ENCODE measurements at regions not wholly inside any gene's neighbourhood (a gene's known extent, or its start where the extent isn't known, plus 50 kb on each side); places are given as distances from the start of the nearest gene placed in this dataset.
"Not testable (repeated sequence)": the region's sequence is repeated elsewhere in the genome, so short reads cannot be mapped to it uniquely, and the experiment has no call there.

DNA sequence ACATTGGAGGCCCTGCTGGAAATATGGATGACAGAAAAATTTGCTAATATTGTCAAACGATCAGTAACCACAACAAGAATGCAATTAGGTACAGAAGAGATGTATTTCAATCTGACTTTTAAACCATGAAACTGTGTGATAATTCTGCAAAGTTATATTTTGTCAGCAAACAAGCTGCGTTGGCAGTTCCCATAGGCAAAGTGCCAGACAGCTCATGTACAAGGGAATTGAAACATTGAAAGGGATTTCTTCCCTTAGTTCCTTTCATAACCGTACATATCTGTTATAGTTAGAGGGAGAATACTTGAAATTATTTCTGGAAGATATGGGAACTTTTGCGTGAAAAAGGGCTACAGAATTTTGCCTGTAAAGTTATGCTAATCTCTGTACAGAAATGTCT lies 419.4 kb upstream of the PTGER4 start:
- no peak overlapping the region for H3K27ac ChIP-seq (ENCODE audit: low read depth)
- DNase-seq (ENCODE audit: extremely low spot score), result no peak
- no peaks in the 10 kb centered on the region for H3K36me3 ChIP-seq (ENCODE audit: insufficient read depth)
- 32% methylated on average over 4 of the region's 4 CpGs for WGBS
- no peak overlapping the region for H3K4me3 ChIP-seq (ENCODE audit: low read depth, low read length)
- no peaks in the 10 kb centered on the region for H3K4me1 ChIP-seq (ENCODE audit: insufficient read depth)

DNA sequence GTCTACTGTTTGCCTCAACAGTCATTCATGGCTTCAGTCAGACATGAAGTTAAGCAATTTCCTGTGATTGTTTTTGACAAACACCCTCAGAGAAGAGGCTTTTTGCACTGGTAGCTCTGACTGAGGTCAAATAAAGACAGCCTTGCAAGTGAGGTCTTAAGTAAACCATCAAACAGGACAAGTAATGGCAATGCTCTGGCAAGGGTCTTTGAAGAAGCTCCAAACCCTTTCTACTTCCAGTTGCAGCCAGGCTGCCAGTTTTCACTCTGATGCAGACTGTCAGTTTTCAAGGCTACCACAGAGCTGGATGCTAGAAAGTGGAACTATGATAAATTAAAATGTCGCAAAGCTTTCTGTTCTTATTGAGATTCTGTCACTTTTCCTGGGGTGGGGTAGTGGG lies 421.5 kb upstream of the PTGER4 start:
- WGBS, result 79% methylated on average over 1 of the region's 1 CpG

GRCh38 chr5:40240671-40241070 lies 439.0 kb upstream of the PTGER4 start:
- no peaks in the 10 kb centered on the region for H3K36me3 ChIP-seq (ENCODE audit: insufficient read depth)
- no peak for DNase-seq (ENCODE audit: extremely low spot score)
- H3K4me1 ChIP-seq (ENCODE audit: insufficient read depth), result no peaks in the 10 kb centered on the region
- no peak overlapping the region for H3K4me3 ChIP-seq (ENCODE audit: low read depth, low read length)
- no peak overlapping the region for H3K27ac ChIP-seq (ENCODE audit: low read depth)

More for the DNA sequence above, 421.5 kb upstream of the PTGER4 start:
- DNase-seq (ENCODE audit: extremely low spot score), result no peak
- Histone ChIP-seq H3K36me3 (ENCODE audit: insufficient read depth) (no peaks in the 10 kb centered on the region), H3K4me1 (ENCODE audit: insufficient read depth) (no peaks in the 10 kb centered on the region), H3K4me3 (ENCODE audit: low read depth, low read length) (no peak overlapping the region), H3K27ac (ENCODE audit: low read depth) (no peak overlapping the region)

DNA sequence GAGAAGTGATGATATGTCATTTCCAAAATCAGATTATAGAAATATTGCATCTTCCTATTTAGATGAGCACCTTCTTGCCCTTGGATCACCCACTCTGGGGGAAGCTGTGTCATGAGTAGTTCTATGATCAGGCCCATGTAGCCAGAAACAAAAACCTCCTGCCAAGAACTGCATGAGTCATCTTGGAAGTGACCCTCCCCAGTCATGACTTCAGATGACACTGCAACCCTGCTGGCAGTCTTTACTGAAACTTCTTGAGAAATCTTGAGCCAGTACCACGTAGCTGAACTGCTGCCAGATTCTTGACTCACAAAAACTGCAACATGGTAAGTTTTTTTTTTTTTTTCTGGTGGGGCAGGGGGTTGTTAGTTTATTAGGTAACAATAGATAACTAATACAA lies 439.6 kb upstream of the PTGER4 start:
- DNase-seq (ENCODE audit: extremely low spot score), result no peak
- Histone ChIP-seq H3K36me3 (ENCODE audit: insufficient read depth) (no peaks in the 10 kb centered on the region), H3K4me3 (ENCODE audit: low read depth, low read length) (no peak overlapping the region), H3K27ac (ENCODE audit: low read depth) (no peak overlapping the region), H3K4me1 (ENCODE audit: insufficient read depth) (no peaks in the 10 kb centered on the region)
- WGBS, result 51% methylated on average over 1 of the region's 1 CpG

DNA sequence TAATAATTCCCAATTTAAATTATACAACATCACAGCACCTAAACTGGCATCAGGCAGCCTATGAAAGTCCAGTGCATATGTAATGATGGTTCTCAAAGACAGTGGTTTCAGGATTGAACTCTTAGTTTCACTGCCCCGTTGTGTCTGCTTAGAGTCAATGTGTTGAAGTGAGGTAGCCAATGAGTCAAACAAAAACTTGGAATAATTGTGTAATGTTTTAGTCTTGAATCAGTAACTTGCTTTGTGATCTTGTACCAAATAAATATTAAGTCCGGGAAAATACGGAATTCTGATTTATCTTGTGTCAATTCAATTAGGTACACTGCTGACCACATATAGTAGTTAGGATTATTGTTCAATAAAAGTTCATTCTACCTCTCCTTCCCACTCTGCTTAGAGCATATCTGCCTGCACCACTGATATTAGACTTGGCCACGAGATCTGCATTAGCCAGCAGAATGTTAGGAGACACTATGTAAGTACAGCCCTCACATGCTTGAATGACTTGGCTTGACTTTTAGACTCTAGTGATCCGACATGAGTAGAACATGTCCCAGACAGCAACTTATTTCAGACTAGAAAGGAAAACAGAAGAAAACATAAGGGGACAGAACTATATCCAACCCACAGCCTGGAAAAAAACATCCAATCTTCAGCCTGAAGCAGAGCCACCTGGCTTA lies 441.5 kb upstream of the PTGER4 start:
- no peak overlapping the region for H3K27ac ChIP-seq (ENCODE audit: low read depth)
- no peak for DNase-seq (ENCODE audit: extremely low spot score)
- no peaks in the 10 kb centered on the region for H3K36me3 ChIP-seq (ENCODE audit: insufficient read depth)
- no peaks in the 10 kb centered on the region for H3K4me1 ChIP-seq (ENCODE audit: insufficient read depth)
- no peak overlapping the region for H3K4me3 ChIP-seq (ENCODE audit: low read depth, low read length)
- WGBS, result 90% methylated on average over 5 of the region's 5 CpGs

DNA sequence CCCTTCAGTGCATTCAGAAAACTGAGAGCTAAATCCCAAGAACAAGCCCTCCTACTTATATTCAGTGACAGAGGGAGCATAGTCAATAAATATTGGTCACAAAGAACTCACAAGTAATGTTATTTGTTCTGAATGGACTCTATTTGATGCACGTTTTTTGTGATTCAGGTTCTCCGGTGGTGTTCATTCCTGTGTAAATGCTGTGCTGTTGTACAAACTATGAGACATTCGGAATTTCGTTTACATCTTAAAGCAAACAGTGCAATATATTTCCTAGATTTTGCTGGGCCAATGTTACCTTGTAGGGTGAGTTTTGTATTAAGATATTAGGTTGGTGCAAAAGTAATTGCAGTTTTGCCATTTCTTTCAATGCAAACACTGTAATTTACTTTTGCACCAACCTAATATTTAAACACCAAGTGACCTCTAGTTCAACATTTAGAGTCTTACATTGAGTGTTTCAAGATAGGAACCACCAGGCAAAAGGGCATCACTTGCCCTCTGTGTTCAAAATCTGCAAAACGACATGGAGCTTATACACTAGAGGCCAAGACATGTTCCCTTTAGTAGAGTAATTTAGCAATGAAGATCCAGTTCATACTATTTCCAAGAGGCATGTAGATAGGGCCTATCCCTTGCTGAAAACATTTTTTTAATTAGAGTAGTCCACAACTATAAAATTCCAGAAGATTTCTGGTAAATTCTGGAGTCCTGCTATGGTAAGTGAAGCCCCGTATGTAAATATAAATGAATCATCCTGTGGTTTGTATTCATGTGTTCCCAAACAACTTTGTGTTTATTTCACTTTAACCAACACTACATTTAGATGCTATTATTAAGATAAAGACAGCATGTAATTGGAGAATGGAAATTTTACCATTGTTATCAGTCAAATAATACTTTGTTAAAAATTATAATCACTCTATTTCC lies 444.0 kb upstream of the PTGER4 start:
- Histone ChIP-seq H3K36me3 (ENCODE audit: insufficient read depth) (no peaks in the 10 kb centered on the region), H3K27ac (ENCODE audit: low read depth) (no peak overlapping the region), H3K4me1 (ENCODE audit: insufficient read depth) (no peaks in the 10 kb centered on the region), H3K4me3 (ENCODE audit: low read depth, low read length) (no peak overlapping the region)
- 71% methylated on average over 6 of the region's 6 CpGs for WGBS
- DNase-seq (ENCODE audit: extremely low spot score), result no peak

DNA sequence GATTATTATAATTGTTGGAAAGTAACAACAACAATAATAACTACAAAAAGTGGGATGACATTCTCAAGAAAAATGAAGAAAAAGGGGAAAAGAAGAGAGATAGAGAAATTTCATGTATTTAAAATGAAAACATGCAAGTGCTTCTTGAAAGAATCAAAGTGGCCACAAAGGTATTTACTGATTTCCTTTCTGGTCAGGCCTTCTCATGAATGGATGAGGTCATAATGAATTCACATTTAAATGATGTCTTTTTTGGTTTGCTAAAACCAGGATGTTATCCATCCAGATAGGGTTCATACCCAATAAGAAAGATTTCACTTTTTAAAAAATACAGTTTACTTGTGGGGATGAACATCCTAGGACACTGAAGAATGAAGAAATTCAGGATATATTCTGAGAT lies 446.4 kb upstream of the PTGER4 start:
- Histone ChIP-seq H3K36me3 (ENCODE audit: insufficient read depth) (no peaks in the 10 kb centered on the region), H3K4me1 (ENCODE audit: insufficient read depth) (no peaks in the 10 kb centered on the region), H3K27ac (ENCODE audit: low read depth) (no peak overlapping the region), H3K4me3 (ENCODE audit: low read depth, low read length) (no peak overlapping the region)
- DNase-seq (ENCODE audit: extremely low spot score), result no peak

GRCh38 chr5:40227931-40228330 lies 451.8 kb upstream of the PTGER4 start:
- DNase-seq (ENCODE audit: extremely low spot score), result no peak

GRCh38 chr5:40227366-40227765 lies 452.3 kb upstream of the PTGER4 start:
- 60% methylated on average over 2 of the region's 2 CpGs for WGBS
- no peak overlapping the region for H3K4me3 ChIP-seq (ENCODE audit: low read depth, low read length)
- no peak for DNase-seq (ENCODE audit: extremely low spot score)
- no peaks in the 10 kb centered on the region for H3K36me3 ChIP-seq (ENCODE audit: insufficient read depth)
- H3K4me1 ChIP-seq (ENCODE audit: insufficient read depth), result no peaks in the 10 kb centered on the region
- H3K27ac ChIP-seq (ENCODE audit: low read depth), result no peak overlapping the region

More at GRCh38 chr5:40227931-40228330, 451.8 kb upstream of the PTGER4 start:
- Histone ChIP-seq H3K4me1 (ENCODE audit: insufficient read depth) (no peaks in the 10 kb centered on the region), H3K4me3 (ENCODE audit: low read depth, low read length) (no peak overlapping the region), H3K36me3 (ENCODE audit: insufficient read depth) (no peaks in the 10 kb centered on the region), H3K27ac (ENCODE audit: low read depth) (no peak overlapping the region)
- 84% methylated on average over 2 of the region's 2 CpGs for WGBS

- no peaks in the 10 kb centered on the region for H3K4me1 ChIP-seq (ENCODE audit: insufficient read depth)
- DNase-seq (ENCODE audit: extremely low spot score), result no peak
- no peaks in the 10 kb centered on the region for H3K36me3 ChIP-seq (ENCODE audit: insufficient read depth)
- H3K4me3 ChIP-seq (ENCODE audit: low read depth, low read length), result no peak overlapping the region
- WGBS, result 61% methylated on average over 2 of the region's 2 CpGs
- no peak overlapping the region for H3K27ac ChIP-seq (ENCODE audit: low read depth)
Observed at GRCh38 chr5:40226906-40227305, 452.8 kb upstream of the PTGER4 start.

DNA sequence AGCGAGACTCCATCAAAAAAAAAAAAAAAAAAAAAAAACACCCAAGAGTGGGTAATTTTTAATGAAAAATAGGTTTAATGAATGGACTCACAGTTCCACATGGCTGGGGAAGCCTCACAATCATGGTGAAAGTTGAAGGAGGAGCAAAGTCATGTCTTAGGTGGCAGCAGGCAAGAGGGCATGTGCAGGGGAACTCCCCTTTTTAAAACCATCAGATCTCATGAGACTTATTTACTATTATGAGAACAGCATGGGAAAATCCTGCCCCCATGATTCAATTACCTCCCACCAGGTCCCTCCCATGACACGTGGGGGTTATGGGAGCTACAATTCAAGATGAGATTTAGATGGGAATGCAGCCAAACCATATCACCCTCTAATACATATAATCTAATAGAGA lies 454.6 kb upstream of the PTGER4 start:
- DNase-seq (ENCODE audit: extremely low spot score); H3K4me1 ChIP-seq (ENCODE audit: insufficient read depth); H3K36me3 ChIP-seq (ENCODE audit: insufficient read depth); H3K4me3 ChIP-seq (ENCODE audit: low read depth, low read length); H3K27ac ChIP-seq (ENCODE audit: low read depth): not testable (repeated sequence)
- 86% methylated on average over 2 of the region's 2 CpGs for whole genome bisulfite sequencing

- no peak overlapping the region for H3K4me3 ChIP-seq (ENCODE audit: low read depth, low read length)
- no peak for DNase-seq (ENCODE audit: extremely low spot score)
- 77% methylated on average over 2 of the region's 2 CpGs for WGBS
- H3K27ac ChIP-seq (ENCODE audit: low read depth), result no peak overlapping the region
- H3K4me1 ChIP-seq (ENCODE audit: insufficient read depth), result no peaks in the 10 kb centered on the region
- H3K36me3 ChIP-seq (ENCODE audit: insufficient read depth), result no peaks in the 10 kb centered on the region
Observed at GRCh38 chr5:40224421-40224820, 455.3 kb upstream of the PTGER4 start.

DNA sequence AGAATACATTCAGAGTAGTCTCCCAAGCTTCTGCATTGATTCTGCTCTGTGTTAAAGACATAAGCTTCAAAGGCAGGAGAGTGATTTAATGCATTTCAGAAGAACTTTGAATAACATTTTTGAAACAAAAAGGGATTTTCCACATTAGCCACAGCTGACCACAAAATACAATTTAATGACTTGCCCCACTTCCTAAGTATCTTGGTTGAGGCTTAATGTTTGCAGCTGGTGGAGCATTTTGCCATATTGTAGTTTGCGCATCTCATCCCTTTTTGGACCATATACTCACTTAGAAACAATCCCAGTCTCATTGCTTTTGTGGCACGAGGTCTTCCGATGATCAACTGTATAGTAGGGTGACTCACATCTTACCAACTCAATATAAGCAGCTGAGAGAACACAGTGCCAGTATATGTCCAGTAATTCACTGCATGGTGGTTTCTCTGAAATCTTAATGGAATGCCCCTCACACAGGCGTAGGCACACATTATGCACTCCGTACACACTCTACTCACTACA lies 455.8 kb upstream of the PTGER4 start:
- Histone ChIP-seq H3K27ac (ENCODE audit: low read depth) (no peak overlapping the region), H3K36me3 (ENCODE audit: insufficient read depth) (no peaks in the 10 kb centered on the region), H3K4me1 (ENCODE audit: insufficient read depth) (no peaks in the 10 kb centered on the region), H3K4me3 (ENCODE audit: low read depth, low read length) (no peak overlapping the region)
- DNase-seq (ENCODE audit: extremely low spot score), result no peak
- 89% methylated on average over 5 of the region's 5 CpGs for WGBS

DNA sequence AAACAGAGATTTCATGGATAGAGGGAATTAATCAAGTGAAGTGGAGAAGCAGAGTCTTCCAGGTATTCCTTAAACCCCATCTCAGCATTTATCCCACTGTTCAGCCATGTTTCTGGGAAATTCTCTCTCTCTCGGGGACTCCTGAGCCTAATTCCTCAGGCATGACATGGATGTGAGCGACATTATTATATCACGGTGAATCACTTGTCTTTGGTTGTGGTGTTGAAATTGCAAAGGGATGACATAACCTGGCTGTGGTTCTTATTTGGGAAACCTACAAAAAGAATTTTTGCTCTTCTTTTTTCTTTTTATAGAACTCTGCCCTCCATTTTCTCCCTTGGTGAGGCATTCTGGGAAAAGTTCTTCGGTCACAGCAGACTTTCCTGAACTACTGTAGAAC lies 457.9 kb upstream of the PTGER4 start:
- Histone ChIP-seq H3K36me3 (ENCODE audit: insufficient read depth) (no peaks in the 10 kb centered on the region), H3K4me3 (ENCODE audit: low read depth, low read length) (no peak overlapping the region), H3K27ac (ENCODE audit: low read depth) (no peak overlapping the region), H3K4me1 (ENCODE audit: insufficient read depth) (no peaks in the 10 kb centered on the region)
- DNase-seq (ENCODE audit: extremely low spot score), result no peak
- WGBS, result 88% methylated on average over 4 of the region's 4 CpGs
